Neural progenitor cell (in vitro differentiated cells): ENCODE measurements at regions not wholly inside any gene's neighbourhood (a gene's known extent, or its start where the extent isn't known, plus 50 kb on each side); places are given as distances from the start of the nearest gene placed in this dataset.

ENCODE experiments used
- CTCF ChIP-seq: fragments of 200-600 bp; sonication (generic); IDR thresholded peaks from 2 replicates; pipeline ENCODE4 v1.5.1; 2017; ENCODE audit warnings: antibody characterized with exemption, mild to moderate bottlenecking
- EZH2 ChIP-seq: fragments of 200-600 bp; sonication (generic); IDR thresholded peaks from 2 replicates; pipeline ENCODE4 v1.6.1; 2017; ENCODE audit warnings: antibody characterized with exemption, mild to moderate bottlenecking, moderate library complexity
- EZH2phosphoT487 ChIP-seq: fragments of 200-600 bp; sonication (generic); IDR thresholded peaks from 2 replicates; pipeline ENCODE4 v1.6.1; 2017; ENCODE audit warnings: antibody characterized with exemption

DNA sequence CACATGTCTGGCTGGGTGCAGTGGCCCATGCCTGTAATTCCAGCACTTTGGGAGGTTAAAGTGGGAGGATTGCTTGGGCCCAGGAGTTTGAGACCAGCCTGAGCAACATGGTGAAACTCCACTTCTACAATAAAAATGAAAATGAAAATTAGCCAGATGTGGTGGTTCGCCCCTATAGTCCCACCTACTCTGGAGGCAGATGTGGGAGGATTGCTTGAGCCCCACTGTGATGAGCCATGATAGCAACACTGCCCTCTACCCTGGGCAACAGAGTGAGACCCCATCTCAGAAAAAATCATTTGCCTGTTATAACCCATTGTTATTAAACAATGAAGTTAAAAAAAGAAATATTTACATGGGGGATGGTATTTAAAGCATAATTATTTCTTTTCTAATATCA, 240.1 kb upstream of the ZPLD1 start:
- TF ChIP-seq CTCF (no peak), EZH2 (no peak), EZH2phosphoT487 (no peak)
